Activated naive CD8-positive, alpha-beta T cell treated with anti-CD3 and anti-CD28 coated beads, Interleukin-2, amount 50 U/mL, for 16 hours (primary cell): ENCODE measurements at regions not wholly inside any gene's neighbourhood (a gene's known extent, or its start where the extent isn't known, plus 50 kb on each side); places are given as distances from the start of the nearest gene placed in this dataset.

ENCODE experiments used
- DNase-seq: peaks from one replicate; pipeline ENCODE4 v3.0.0-alpha.2; 2020; ENCODE audit warnings: low read depth, low spot score

- DNase-seq, result no peak
These were observed 144.4 kb upstream of the CELF2 start for GRCh38 chr10:10873289-10873688.

- DNase-seq, result no peak
These were observed 143.8 kb upstream of the CELF2 start for GRCh38 chr10:10873915-10874314.

- DNase-seq, result no peak
These were observed 138.7 kb upstream of the CELF2 start for GRCh38 chr10:10878963-10879362.

GRCh38 chr10:10881117-10881813 lies 136.4 kb upstream of the CELF2 start:
- DNase-seq, result no peak

- DNase-seq, result no peak
These were observed 133.9 kb upstream of the CELF2 start for GRCh38 chr10:10883737-10884136.

GRCh38 chr10:10886861-10887531 lies 130.7 kb upstream of the CELF2 start:
- DNase-seq, result no peak

GRCh38 chr10:10891124-10892082 lies 126.3 kb upstream of the CELF2 start:
- DNase-seq, result no peak

GRCh38 chr10:10892290-10892875 lies 125.3 kb upstream of the CELF2 start:
- DNase-seq, result no peak

- no peak for DNase-seq
These were observed 120.3 kb upstream of the CELF2 start for GRCh38 chr10:10897400-10897799.

GRCh38 chr10:10901906-10902305 lies 115.8 kb upstream of the CELF2 start:
- DNase-seq, result no peak

- no peak for DNase-seq
These were observed 114.7 kb upstream of the CELF2 start for GRCh38 chr10:10902951-10903350.

GRCh38 chr10:10903620-10904019 lies 114.1 kb upstream of the CELF2 start:
- DNase-seq, result no peak

- DNase-seq, result no peak
These were observed 107.0 kb upstream of the CELF2 start for GRCh38 chr10:10910634-10911033.

- DNase-seq, result no peak
These were observed 106.6 kb upstream of the CELF2 start for GRCh38 chr10:10911035-10911434.

- no peak for DNase-seq
These were observed 106.2 kb upstream of the CELF2 start for GRCh38 chr10:10911471-10911921.

- no peak for DNase-seq
These were observed 103.5 kb upstream of the CELF2 start for GRCh38 chr10:10914144-10914543.

- DNase-seq, result no peak
These were observed 102.5 kb upstream of the CELF2 start for GRCh38 chr10:10915215-10915614.

- DNase-seq, result no peak
These were observed 100.6 kb upstream of the CELF2 start for GRCh38 chr10:10917031-10917430.

- DNase-seq, result no peak
These were observed 97.7 kb upstream of the CELF2 start for GRCh38 chr10:10919976-10920375.

GRCh38 chr10:10921826-10922461 lies 95.7 kb upstream of the CELF2 start:
- DNase-seq, result no peak

GRCh38 chr10:10923029-10923651 lies 94.5 kb upstream of the CELF2 start:
- no peak for DNase-seq
